SIG-M5 treated with dmso at 0.1 percent for 504 hours (cell line): ENCODE measurements at regions not wholly inside any gene's neighbourhood (a gene's known extent, or its start where the extent isn't known, plus 50 kb on each side); places are given as distances from the start of the nearest gene placed in this dataset.
"Not testable (repeated sequence)": the region's sequence is repeated elsewhere in the genome, so short reads cannot be mapped to it uniquely, and the experiment has no call there.

Source experiments
- DNase-seq: peaks from one replicate; lab custom pipeline; 2025; ENCODE audit not compliant: unreplicated experiment; lab: John Stamatoyannopoulos, UW

GRCh38 chr14:105748204-105748578 lies 221.8 kb downstream of the TMEM121 start:
- peak; percentile 4 for DNase-seq

GRCh38 chr14:105748710-105749109 lies 222.3 kb downstream of the TMEM121 start:
- DNase-seq = not testable (repeated sequence)

DNA sequence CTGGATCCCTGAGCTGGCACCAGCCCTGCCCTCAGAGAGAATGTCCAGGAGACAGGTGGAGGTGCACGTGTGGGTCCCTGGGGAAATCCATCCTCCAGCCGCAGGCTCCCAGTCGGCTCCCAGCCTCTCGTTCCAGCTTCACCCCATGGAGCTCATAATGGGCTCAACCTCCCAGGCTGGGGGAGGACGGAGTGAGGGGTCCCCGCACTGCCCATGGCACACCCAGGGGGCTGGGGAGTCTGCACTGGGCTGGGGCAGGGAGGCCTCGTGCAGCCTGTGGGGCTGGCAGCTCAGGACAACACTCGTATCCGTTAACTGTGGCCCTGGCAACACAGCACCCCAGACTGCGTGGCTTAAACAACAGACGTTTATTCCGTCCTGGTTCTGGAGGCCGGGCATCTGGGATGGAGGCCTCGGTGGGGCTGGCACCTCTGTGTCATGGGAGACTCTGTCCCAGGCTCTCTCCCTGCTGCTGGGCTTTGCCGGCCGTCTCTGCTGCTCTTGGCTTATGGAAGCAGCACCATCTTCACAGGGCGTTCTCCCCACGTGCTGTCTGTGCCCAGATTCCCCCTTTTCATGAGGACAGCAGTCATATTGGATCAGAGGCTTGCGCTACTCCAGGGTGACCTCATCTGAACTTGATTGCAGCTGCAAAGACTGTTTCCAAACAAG lies 223.6 kb downstream of the TMEM121 start:
- not testable (repeated sequence) for DNase-seq

DNA sequence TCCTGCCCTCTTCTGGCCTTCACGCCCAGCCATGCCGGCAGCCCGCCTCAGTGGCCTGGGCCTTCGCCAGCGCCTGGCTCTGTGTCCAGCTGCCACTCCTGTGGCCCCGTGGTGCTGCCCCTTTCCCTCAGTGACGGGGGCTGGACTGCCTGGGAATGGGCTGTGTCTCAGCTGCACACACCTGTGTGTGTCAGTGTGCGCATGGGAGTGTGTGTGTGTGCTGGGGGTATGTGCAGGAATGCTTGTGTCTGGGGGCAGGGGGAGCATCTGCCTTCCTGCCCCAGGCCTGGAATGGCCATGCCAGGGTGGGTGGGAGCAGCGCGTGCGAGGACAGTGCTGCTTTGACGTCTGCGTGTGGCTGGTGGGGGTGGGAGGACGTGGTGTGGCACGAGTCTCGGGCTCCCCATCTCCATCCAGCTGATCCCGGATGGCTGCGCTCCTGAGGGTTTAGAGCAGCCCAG lies 224.9 kb downstream of the TMEM121 start:
- not testable (repeated sequence) for DNase-seq

DNA sequence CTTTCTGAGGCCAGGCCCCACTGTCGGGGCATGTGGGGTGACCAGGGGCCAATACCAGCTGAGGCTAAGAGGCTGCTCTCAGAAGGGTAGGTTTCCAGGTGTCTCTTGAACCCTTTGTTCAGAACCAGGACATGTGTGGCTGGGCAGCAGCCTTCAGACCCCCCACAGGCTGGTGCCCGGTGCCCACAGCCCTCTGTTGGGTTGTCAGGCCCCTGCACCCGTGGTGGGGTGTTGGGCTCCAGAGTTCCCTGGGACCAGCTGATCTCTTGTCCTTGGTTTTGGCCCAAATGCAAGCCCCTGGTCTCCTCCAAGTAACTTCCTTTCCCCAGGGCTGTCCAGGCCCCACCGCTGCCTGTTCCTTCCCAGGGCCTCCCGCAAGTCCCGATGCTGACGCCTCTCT lies 226.0 kb downstream of the TMEM121 start:
- DNase-seq = not testable (repeated sequence)

GRCh38 chr14:105760691-105761344 lies 234.4 kb downstream of the TMEM121 start:
- DNase-seq = no peak

- not testable (repeated sequence) for DNase-seq
These were observed 235.0 kb downstream of the TMEM121 start for GRCh38 chr14:105761345-105761740.

DNA sequence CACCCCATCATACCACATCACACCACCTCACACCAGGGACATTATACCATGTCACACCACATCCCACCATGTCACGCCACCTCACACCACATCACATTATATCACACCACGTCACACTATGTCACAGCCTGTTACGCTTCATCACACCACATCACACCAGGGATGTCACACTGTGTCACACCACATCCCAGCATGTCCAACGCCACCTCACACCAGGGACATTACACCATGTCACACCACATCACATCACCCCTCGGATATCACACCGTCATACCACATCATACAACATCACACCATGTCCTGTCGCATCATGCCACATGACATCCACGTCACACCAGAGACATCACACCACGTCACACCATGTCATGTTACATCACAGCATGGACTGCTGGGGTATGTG lies 235.5 kb downstream of the TMEM121 start:
- DNase-seq = no peak

GRCh38 chr14:105762262-105762661 lies 235.9 kb downstream of the TMEM121 start:
- not testable (repeated sequence) for DNase-seq

DNA sequence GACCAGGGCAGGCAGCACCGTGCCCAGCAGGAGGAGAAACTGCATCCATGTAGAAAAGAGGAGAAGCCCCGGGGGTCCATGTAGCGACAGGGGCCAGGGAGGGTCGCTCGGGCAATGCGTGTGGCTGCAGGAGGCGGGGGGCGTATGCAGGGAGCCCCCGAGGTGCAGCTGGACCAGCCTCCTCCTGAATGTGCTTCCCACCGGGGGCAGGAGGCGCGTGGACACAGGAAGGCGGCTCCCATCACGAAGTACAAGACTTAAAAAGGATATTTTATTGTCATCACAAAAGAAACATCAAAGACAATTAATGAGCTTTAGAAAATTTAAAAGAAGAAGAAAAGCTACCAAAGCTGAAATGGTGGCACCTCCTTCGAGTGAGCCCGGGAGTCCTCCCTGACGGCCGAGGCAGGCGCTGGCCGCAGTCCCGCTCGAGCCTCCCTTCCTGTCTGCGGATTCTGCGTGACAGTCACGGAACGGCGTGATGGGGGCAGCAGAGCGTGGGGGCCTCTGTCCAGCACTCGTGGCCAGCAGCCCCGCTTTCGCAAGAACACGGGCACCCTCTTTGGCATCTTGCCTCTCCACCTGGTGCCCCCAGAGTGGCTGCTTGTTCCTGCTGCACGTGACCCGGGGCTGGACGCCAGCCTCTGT lies 238.0 kb downstream of the TMEM121 start:
- DNase-seq = not testable (repeated sequence)

- DNase-seq = not testable (repeated sequence)
These were observed 238.9 kb downstream of the TMEM121 start for GRCh38 chr14:105765072-105765825.

GRCh38 chr14:105765893-105766614 lies 239.7 kb downstream of the TMEM121 start:
- DNase-seq = no peak

GRCh38 chr14:105767315-105767714 lies 240.9 kb downstream of the TMEM121 start:
- no peak for DNase-seq

GRCh38 chr14:105768039-105768438 lies 241.7 kb downstream of the TMEM121 start:
- not testable (repeated sequence) for DNase-seq

DNA sequence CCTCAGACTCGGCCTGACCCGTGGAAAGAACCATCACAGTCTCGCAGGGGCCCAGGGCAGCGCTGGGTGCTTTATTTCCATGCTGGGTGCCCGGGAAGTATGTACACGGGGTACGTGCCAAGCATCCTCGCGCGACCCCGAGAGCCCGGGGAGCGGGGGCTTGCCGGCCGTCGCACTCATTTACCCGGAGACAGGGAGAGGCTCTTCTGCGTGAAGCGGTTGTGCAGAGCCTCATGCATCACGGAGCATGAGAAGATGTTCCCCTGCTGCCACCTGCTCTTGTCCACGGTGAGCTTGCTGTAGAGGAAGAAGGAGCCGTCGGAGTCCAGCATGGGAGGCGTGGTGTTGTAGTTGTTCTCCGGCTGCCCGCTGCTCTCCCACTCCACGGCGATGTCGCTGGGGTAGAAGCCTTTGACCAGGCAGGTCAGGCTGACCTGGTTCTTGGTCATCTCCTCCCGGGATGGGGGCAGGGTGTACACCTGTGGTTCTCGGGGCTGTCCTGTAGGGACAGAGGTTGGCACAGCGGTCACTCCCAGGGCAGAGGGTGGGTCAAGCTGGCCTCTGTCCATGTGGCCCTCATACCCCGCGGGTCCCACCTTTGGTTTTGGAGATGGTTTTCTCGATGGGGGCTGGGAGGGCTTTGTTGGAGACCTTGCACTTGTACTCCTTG lies 242.8 kb downstream of the TMEM121 start:
- DNase-seq = not testable (repeated sequence)

DNA sequence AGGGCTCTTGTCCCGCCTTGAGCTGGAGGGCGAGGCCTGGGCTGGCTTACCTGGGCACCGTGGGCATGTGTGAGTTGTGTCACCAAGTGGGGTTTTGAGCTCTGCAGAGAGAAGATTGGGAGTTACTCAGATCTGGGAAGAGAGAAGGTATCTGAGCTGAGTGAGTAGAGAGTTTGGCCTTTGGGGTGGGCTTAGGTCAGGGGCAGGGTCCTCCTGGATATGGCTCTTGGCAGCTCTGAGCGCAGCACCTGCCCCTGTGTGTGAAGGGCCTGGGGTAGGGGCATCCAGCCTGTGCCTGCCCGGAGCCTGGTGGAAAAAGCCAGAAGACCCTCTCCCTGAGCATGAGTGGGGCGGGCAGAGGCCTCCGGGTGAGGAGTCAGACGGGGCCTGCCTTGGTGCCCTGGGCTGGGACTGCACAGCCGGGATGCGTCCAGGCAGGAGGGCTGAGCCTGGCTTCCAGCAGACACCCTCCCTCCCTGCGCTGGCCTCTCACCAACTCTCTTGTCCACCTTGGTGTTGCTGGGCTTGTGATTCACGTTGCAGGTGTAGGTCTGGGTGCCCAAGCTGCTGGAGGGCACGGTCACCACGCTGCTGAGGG lies 244.3 kb downstream of the TMEM121 start:
- DNase-seq = not testable (repeated sequence)

GRCh38 chr14:105771261-105772226 lies 245.2 kb downstream of the TMEM121 start:
- DNase-seq = not testable (repeated sequence)

GRCh38 chr14:105772710-105773250 lies 246.4 kb downstream of the TMEM121 start:
- DNase-seq = not testable (repeated sequence)
